B cell (primary cell): ENCODE measurements at regions not wholly inside any gene's neighbourhood (a gene's known extent, or its start where the extent isn't known, plus 50 kb on each side); places are given as distances from the start of the nearest gene placed in this dataset.

ENCODE experiments used
- ATAC-seq: fragments of 200-7000 bp; cut with Tn5 transposase; one replicate; pipeline ENCODE4 v1.10.0; 2021; ENCODE audit warnings: low read depth, mild to moderate bottlenecking, moderate number of reproducible peaks, moderate library complexity
- CTCF ChIA-PET: fragments of 350-600 bp; sonication (Branson Sonifier 250); formaldehyde crosslinking; loops from one replicate; lab custom pipeline; 2021; ENCODE audit warnings: antibody characterized with exemption, inconsistent platforms; lab: Charles Lee
- POLR2A ChIA-PET: fragments of 350-600 bp; sonication (Branson Sonifier 250); formaldehyde crosslinking; loops from one replicate; lab custom pipeline; 2021; ENCODE audit warnings: antibody characterized with exemption; lab: Charles Lee
- DNase-seq: peaks from one replicate; pipeline ENCODE4 v3.0.0; 2013
- H2AFZ ChIP-seq: 2 replicates; pipeline ENCODE4 v1.6.1; 2012; ENCODE audit warnings: mild to moderate bottlenecking, low read depth, low read length; ENCODE audit not compliant: insufficient read depth, poor library complexity, severe bottlenecking
- H3K27ac ChIP-seq, 2 donors: 1 replicate in 1 of 2; 2 replicates in 1 of 2; pipeline ENCODE4 v1.5.1; 2012 to 2013; ENCODE audit warnings: low read length in 2 of 2, mild to moderate bottlenecking in 2 of 2, moderate library complexity in 1 of 2
- H3K27me3 ChIP-seq, 4 experiments: fragments of 200-600 bp in 1 of 4; sonication (generic) in 1 of 4; replicated peaks in 1 of 4; 1 replicate in 2 of 4; 2 replicates in 2 of 4; pipeline versions ENCODE4 v1.6.1 to v1.7.0; 2013 to 2016; ENCODE audit warnings: low read length in 3 of 4, mild to moderate bottlenecking in 2 of 4, mixed read lengths in 1 of 4, moderate library complexity in 1 of 4; ENCODE audit not compliant: insufficient read depth in 4 of 4, control insufficient read depth in 3 of 4; ENCODE audit errors: control extremely low read depth in 1 of 4
- H3K36me3 ChIP-seq, 2 experiments: replicated peaks in 1 of 2; 1 replicate in 1 of 2; 2 replicates in 1 of 2; pipeline versions ENCODE4 v1.6.1 to v1.7.1; 2013; ENCODE audit warnings: low read length in 1 of 2; ENCODE audit not compliant: insufficient read depth in 2 of 2, control insufficient read depth in 1 of 2; ENCODE audit errors: control extremely low read depth in 1 of 2, extremely low read depth in 1 of 2
- H3K4me1 ChIP-seq, 2 donors: fragments of 200-600 bp in 1 of 2; sonication (generic) in 1 of 2; 1 replicate in 1 of 2; 2 replicates in 1 of 2; pipeline versions ENCODE4 v1.5.1 to v1.6.1; 2013 to 2017; ENCODE audit warnings: low read length in 2 of 2; ENCODE audit not compliant: control insufficient read depth in 2 of 2, insufficient read depth in 2 of 2
- H3K4me2 ChIP-seq: replicated peaks from 2 replicates; pipeline ENCODE3; 2012; ENCODE audit warnings: mild to moderate bottlenecking, low read depth, low read length; ENCODE audit not compliant: poor library complexity, severe bottlenecking
- H3K4me3 ChIP-seq, 5 experiments: fragments of 200-600 bp in 1 of 5; sonication (generic) in 1 of 5; 1 replicate in 3 of 5; 2 replicates in 2 of 5; pipeline versions ENCODE4 v1.5.1 to v1.7.0; 2011 to 2016; ENCODE audit warnings: low read length in 4 of 5, mild to moderate bottlenecking in 4 of 5, low read depth in 2 of 5, control low read depth in 1 of 5, moderate library complexity in 1 of 5; ENCODE audit not compliant: insufficient read depth in 1 of 5; ENCODE audit errors: control extremely low read depth in 1 of 5, extremely low read depth in 1 of 5
- H3K79me2 ChIP-seq: fragments of 200-600 bp; sonication (generic); one replicate; pipeline ENCODE4 v1.6.0; 2016; ENCODE audit warnings: low read length; ENCODE audit not compliant: control insufficient read depth, insufficient read depth
- H3K9ac ChIP-seq: fragments of 200-600 bp; sonication (generic); 2 replicates; pipeline ENCODE4 v1.6.1; 2017; ENCODE audit warnings: mild to moderate bottlenecking, low read length, moderate library complexity
- H3K9me3 ChIP-seq, 3 donors: one replicate each; pipeline versions ENCODE4 v1.6.1 to v1.7.1; 2013; ENCODE audit warnings: low read length in 2 of 3; ENCODE audit not compliant: control insufficient read depth in 2 of 3, insufficient read depth in 1 of 3; ENCODE audit errors: control extremely low read depth in 1 of 3
- H4K20me1 ChIP-seq: 2 replicates; pipeline ENCODE4 v1.6.0; 2012; ENCODE audit warnings: mild to moderate bottlenecking, low read length; ENCODE audit not compliant: insufficient read depth, control insufficient read depth, poor library complexity, severe bottlenecking
- H3K27ac Mint-ChIP-seq: one replicate; pipeline ENCODE4 v1.8.0; 2021; ENCODE audit warnings: mixed read lengths
- H3K27me3 Mint-ChIP-seq: one replicate; pipeline ENCODE4 v1.8.0; 2021; ENCODE audit warnings: mixed read lengths
- H3K4me1 Mint-ChIP-seq: one replicate; pipeline ENCODE4 v1.8.0; 2021; ENCODE audit warnings: mixed read lengths
- H3K4me3 Mint-ChIP-seq: one replicate; pipeline ENCODE4 v1.8.0; 2021; ENCODE audit warnings: mixed read lengths
- H3K9me3 Mint-ChIP-seq: one replicate; pipeline ENCODE4 v1.8.0; 2022; ENCODE audit warnings: mixed read lengths; ENCODE audit not compliant: insufficient read depth
- CTCF ChIP-seq: fragments of 200-600 bp; IDR thresholded peaks from one replicate; pipeline ENCODE4 v1.8.0; 2022; ENCODE audit warnings: antibody characterized with exemption, mild to moderate bottlenecking
- EZH2 ChIP-seq: IDR thresholded peaks from 2 replicates; pipeline ENCODE4 v1.6.1; 2012; ENCODE audit warnings: borderline replicate concordance, low read depth, mild to moderate bottlenecking, moderate library complexity, low read length; ENCODE audit not compliant: insufficient read depth, poor library complexity, severe bottlenecking
- WGBS: methylation state at CpG from one replicate; pipeline ENCODE4 v1.1.5; 2013; ENCODE audit warnings: missing lambda C conversion rate; ENCODE audit not compliant: insufficient coverage; 5-methylcytosine and 5-hydroxymethylcytosine counted together
- intact Hi-C: fragments of 100-400 bp; cut with micrococcal nuclease; formaldehyde crosslinking; loops from one replicate; pipeline ENCODE4 v1.10.0; 2022

GRCh38 chr6:50213146-50213545 is 163.4 kb upstream of the DEFB112 start:
- no peak for ATAC-seq
- TF ChIP-seq CTCF (no peak), EZH2 (no peak)
- H3K4me1 Mint-ChIP-seq = no peaks in the 10 kb centered on the region
- Histone ChIP-seq H3K4me1 (no peaks in the 10 kb centered on the region), H3K27ac (no peak overlapping the region), H3K27me3 (no peaks in the 10 kb centered on the region), H3K9me3 (no peaks in the 10 kb centered on the region), H3K36me3 (no peaks in the 10 kb centered on the region), H2AFZ (no peak overlapping the region), H4K20me1 (no peaks in the 10 kb centered on the region), H3K4me2 (no peak overlapping the region), H3K9ac (no peak overlapping the region), H3K4me3 (no peak overlapping the region), H3K79me2 (no peaks in the 10 kb centered on the region)
- ChIA-PET CTCF (no interaction called here), POLR2A (no interaction called here)
- H3K9me3 Mint-ChIP-seq = peaks cover 4% of the 10 kb centered on the region
- no peak overlapping the region for H3K27ac Mint-ChIP-seq
- H3K27me3 Mint-ChIP-seq = no peaks in the 10 kb centered on the region
- H3K4me3 Mint-ChIP-seq = no peak overlapping the region
- intact Hi-C loops = no loop called here
- DNase-seq = no peak
- WGBS = no CpG with 5 or more reads among the region's 1 CpG

GRCh38 chr6:50214937-50215336 is 165.2 kb upstream of the DEFB112 start:
- intact Hi-C loops = no loop called here
- CTCF ChIA-PET = no interaction called here
- POLR2A ChIA-PET = no interaction called here
- no peaks in the 10 kb centered on the region for H3K27me3 ChIP-seq
- Mint-ChIP-seq H3K9me3 (no peaks in the 10 kb centered on the region), H3K4me3 (no peak overlapping the region), H3K27ac (no peak overlapping the region), H3K27me3 (no peaks in the 10 kb centered on the region), H3K4me1 (no peaks in the 10 kb centered on the region)
- H3K9me3 ChIP-seq = no peaks in the 10 kb centered on the region
- no peak overlapping the region for H3K4me3 ChIP-seq
- no peaks in the 10 kb centered on the region for H3K79me2 ChIP-seq
- TF ChIP-seq EZH2 (no peak), CTCF (no peak)
- no peaks in the 10 kb centered on the region for H4K20me1 ChIP-seq
- H3K27ac ChIP-seq = no peak overlapping the region
- DNase-seq (no peak), ATAC-seq (no peak)
- no peak overlapping the region for H3K9ac ChIP-seq
- no peak overlapping the region for H2AFZ ChIP-seq
- 50% methylated on average over 1 of the region's 2 CpGs for WGBS
- no peaks in the 10 kb centered on the region for H3K4me1 ChIP-seq
- no peak overlapping the region for H3K4me2 ChIP-seq
- H3K36me3 ChIP-seq = no peaks in the 10 kb centered on the region
